ENCODE measurements at regions not wholly inside any gene's neighbourhood (a gene's known extent, or its start where the extent isn't known, plus 50 kb on each side); places are given as distances from the start of the nearest gene placed in this dataset.

DNA sequence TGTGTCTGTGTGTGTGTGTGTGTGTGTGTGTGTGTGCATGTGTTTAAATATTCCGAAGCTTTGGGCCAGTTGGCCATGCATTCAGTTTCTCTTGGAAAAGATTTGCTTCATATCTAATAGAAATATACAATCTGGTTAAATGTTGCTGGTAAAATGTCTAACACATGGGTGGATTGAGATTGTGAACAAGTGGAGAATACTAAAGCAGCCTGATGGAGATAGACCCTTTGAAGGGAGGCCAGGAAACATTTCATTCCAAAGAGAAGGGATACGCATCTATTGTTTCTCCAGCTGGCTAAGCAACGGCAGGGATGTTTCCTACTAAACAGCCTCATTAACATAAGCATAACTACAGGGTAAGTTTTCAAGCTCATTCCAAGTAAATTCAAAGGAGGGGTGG is 257.5 kb upstream of the PTBP2 start:
- Histone ChIP-seq H3K79me2 (ENCODE audit: insufficient read depth, low read length) (no peaks in the 10 kb centered on the region), H3K27ac (ENCODE audit: low read depth in 1 of 2, low read length in 2 of 2) (no peak overlapping the region), H3K36me3 (replicated peaks in 1 of 2; ENCODE audit: control insufficient read depth in 1 of 2, insufficient read depth in 2 of 2, low read length in 2 of 2) (no peaks in the 10 kb centered on the region), H3K9me3 (replicated peaks in 1 of 2; ENCODE audit: control insufficient read depth in 1 of 2, insufficient read depth in 1 of 2, low read length in 2 of 2) (no peaks in the 10 kb centered on the region), H3K4me2 (replicated peaks; ENCODE audit: extremely low read depth, low read length, poor library complexity, severe bottlenecking) (no peak overlapping the region), H2AFZ (ENCODE audit: insufficient read depth, low read depth, low read length, poor library complexity, severe bottlenecking) (no peak overlapping the region), H3K4me1 (ENCODE audit: control insufficient read depth in 1 of 2, insufficient read depth in 2 of 2, low read length in 2 of 2) (no peaks in the 10 kb centered on the region), H4K20me1 (ENCODE audit: insufficient read depth, low read length) (no peaks in the 10 kb centered on the region), H3K27me3 (ENCODE audit: control insufficient read depth in 2 of 2, insufficient read depth in 2 of 2, low read length in 2 of 2) (no peaks in the 10 kb centered on the region), H3K9ac (ENCODE audit: insufficient read depth, low read length, poor library complexity, severe bottlenecking) (no peak overlapping the region), H3K4me3 (replicated peaks in 1 of 3; ENCODE audit: low read depth in 2 of 3, low read length in 3 of 3) (no peak overlapping the region)
- Mint-ChIP-seq H3K27ac (no peak overlapping the region), H3K4me3 (no peak overlapping the region), H3K36me3 (no peaks in the 10 kb centered on the region), H3K27me3 (ENCODE audit: low read depth in 3 of 3) (no peaks in the 10 kb centered on the region), H3K9me3 (peaks cover 0 to 4% (median 0%) of the 10 kb centered on the region in 7 donors), H3K4me1 (peaks cover 2% of the 10 kb centered on the region)
- DNase-seq, result no peak
- TF ChIP-seq, protein P1, sequence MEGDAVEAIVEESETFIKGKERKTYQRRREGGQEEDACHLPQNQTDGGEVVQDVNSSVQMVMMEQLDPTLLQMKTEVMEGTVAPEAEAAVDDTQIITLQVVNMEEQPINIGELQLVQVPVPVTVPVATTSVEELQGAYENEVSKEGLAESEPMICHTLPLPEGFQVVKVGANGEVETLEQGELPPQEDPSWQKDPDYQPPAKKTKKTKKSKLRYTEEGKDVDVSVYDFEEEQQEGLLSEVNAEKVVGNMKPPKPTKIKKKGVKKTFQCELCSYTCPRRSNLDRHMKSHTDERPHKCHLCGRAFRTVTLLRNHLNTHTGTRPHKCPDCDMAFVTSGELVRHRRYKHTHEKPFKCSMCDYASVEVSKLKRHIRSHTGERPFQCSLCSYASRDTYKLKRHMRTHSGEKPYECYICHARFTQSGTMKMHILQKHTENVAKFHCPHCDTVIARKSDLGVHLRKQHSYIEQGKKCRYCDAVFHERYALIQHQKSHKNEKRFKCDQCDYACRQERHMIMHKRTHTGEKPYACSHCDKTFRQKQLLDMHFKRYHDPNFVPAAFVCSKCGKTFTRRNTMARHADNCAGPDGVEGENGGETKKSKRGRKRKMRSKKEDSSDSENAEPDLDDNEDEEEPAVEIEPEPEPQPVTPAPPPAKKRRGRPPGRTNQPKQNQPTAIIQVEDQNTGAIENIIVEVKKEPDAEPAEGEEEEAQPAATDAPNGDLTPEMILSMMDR (IDR thresholded peaks at IDR 0.05), result no peak
- intact Hi-C loops (cut with micrococcal nuclease), result no loop called here
- WGBS (ENCODE audit: insufficient coverage), result no CpG with 5 or more reads among the region's 3 CpGs

GRCh38 chr1:96464522-96464921 is 257.1 kb upstream of the PTBP2 start:
- no peak overlapping the region for H2AFZ ChIP-seq (ENCODE audit: insufficient read depth, low read depth, low read length, poor library complexity, severe bottlenecking)
- Mint-ChIP-seq H3K9me3 (peaks cover 0 to 4% (median 0%) of the 10 kb centered on the region in 7 donors), H3K27ac (no peak overlapping the region), H3K4me3 (no peak overlapping the region), H3K4me1 (peaks cover 2% of the 10 kb centered on the region), H3K27me3 (ENCODE audit: low read depth in 3 of 3) (no peaks in the 10 kb centered on the region), H3K36me3 (no peaks in the 10 kb centered on the region)
- no peaks in the 10 kb centered on the region for H4K20me1 ChIP-seq (ENCODE audit: insufficient read depth, low read length)
- intact Hi-C loops (cut with micrococcal nuclease), result no loop called here
- TF ChIP-seq, protein P1 (IDR thresholded peaks at IDR 0.05), result no peak
- no peak overlapping the region for H3K4me2 ChIP-seq (replicated peaks; ENCODE audit: extremely low read depth, low read length, poor library complexity, severe bottlenecking)
- no peak overlapping the region for H3K9ac ChIP-seq (ENCODE audit: insufficient read depth, low read length, poor library complexity, severe bottlenecking)
- H3K27me3 ChIP-seq (ENCODE audit: control insufficient read depth in 2 of 2, insufficient read depth in 2 of 2, low read length in 2 of 2), result no peaks in the 10 kb centered on the region
- H3K4me1 ChIP-seq (ENCODE audit: control insufficient read depth in 1 of 2, insufficient read depth in 2 of 2, low read length in 2 of 2), result no peaks in the 10 kb centered on the region
- WGBS (ENCODE audit: insufficient coverage), result no CpG with 5 or more reads among the region's 5 CpGs
- no peak overlapping the region for H3K27ac ChIP-seq (ENCODE audit: low read depth in 1 of 2, low read length in 2 of 2)
- no peak for DNase-seq
- H3K79me2 ChIP-seq (ENCODE audit: insufficient read depth, low read length), result no peaks in the 10 kb centered on the region
- no peaks in the 10 kb centered on the region for H3K36me3 ChIP-seq (replicated peaks in 1 of 2; ENCODE audit: control insufficient read depth in 1 of 2, insufficient read depth in 2 of 2, low read length in 2 of 2)
- H3K9me3 ChIP-seq (replicated peaks in 1 of 2; ENCODE audit: control insufficient read depth in 1 of 2, insufficient read depth in 1 of 2, low read length in 2 of 2), result no peaks in the 10 kb centered on the region
- H3K4me3 ChIP-seq (replicated peaks in 1 of 3; ENCODE audit: low read depth in 2 of 3, low read length in 3 of 3), result no peak overlapping the region

All from CD14-positive monocyte (primary cell).